HepG2 (cell line): ENCODE measurements at regions not wholly inside any gene's neighbourhood (a gene's known extent, or its start where the extent isn't known, plus 50 kb on each side); places are given as distances from the start of the nearest gene placed in this dataset.

Experiments used
- CBFB ChIP-seq: sonication (generic); formaldehyde crosslinking; IDR thresholded peaks from 2 replicates; pipeline ENCODE4 v1.4.0; 2020; ENCODE audit warnings: missing genetic modification reagents
- HNRNPLL ChIP-seq: fragments of 200-400 bp; formaldehyde crosslinking; IDR thresholded peaks from 2 replicates; pipeline ENCODE4 v1.6.1; 2017; ENCODE audit warnings: mild to moderate bottlenecking, low read depth, low read length; ENCODE audit not compliant: poor library complexity, severe bottlenecking
- MXD4 ChIP-seq: IDR thresholded peaks from 2 replicates; pipeline ENCODE4 v1.6.1; 2016; ENCODE audit warnings: mild to moderate bottlenecking, missing biosample characterization, missing genetic modification reagents
- ZNF136 ChIP-seq: sonication (generic); formaldehyde crosslinking; IDR thresholded peaks from 2 replicates; pipeline ENCODE4 v1.8.1; 2022; ENCODE audit warnings: low read depth, mild to moderate bottlenecking, moderate library complexity, missing genetic modification reagents
- ZNF468 ChIP-seq: sonication (generic); formaldehyde crosslinking; IDR thresholded peaks from 2 replicates; pipeline ENCODE4 v1.8.0; 2022; ENCODE audit warnings: mild to moderate bottlenecking, moderate library complexity, missing genetic modification reagents
- TF ChIP-seq, protein P1 (sequence below): sonication (generic); formaldehyde crosslinking; IDR thresholded peaks from 2 replicates; pipeline ENCODE4 v1.5.1; 2020; ENCODE audit warnings: mild to moderate bottlenecking, missing genetic modification reagents, borderline replicate concordance
- TF ChIP-seq, protein P2 (sequence below): sonication (generic); formaldehyde crosslinking; IDR thresholded peaks from 2 replicates; pipeline ENCODE4 v1.4.0; 2020; ENCODE audit warnings: missing genetic modification reagents

DNA sequence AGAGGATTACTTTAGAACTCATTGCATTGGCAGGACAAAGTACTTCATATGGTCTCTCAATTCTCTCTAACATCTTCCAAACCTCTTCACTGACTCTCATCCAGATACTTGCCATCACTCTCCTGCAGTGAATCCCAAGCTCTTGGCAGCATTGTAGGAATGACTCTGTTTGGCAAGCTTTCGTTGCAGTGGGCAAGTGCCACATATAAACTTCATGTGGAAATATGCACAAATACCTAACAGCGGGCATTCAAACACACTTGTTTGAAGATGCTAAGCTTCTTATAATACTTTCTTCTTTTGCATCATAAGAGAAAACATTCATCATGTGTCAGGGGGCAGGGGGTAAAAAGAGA is 86.2 kb upstream of the F13A1 start (continued):
- TF ChIP-seq, protein P1, sequence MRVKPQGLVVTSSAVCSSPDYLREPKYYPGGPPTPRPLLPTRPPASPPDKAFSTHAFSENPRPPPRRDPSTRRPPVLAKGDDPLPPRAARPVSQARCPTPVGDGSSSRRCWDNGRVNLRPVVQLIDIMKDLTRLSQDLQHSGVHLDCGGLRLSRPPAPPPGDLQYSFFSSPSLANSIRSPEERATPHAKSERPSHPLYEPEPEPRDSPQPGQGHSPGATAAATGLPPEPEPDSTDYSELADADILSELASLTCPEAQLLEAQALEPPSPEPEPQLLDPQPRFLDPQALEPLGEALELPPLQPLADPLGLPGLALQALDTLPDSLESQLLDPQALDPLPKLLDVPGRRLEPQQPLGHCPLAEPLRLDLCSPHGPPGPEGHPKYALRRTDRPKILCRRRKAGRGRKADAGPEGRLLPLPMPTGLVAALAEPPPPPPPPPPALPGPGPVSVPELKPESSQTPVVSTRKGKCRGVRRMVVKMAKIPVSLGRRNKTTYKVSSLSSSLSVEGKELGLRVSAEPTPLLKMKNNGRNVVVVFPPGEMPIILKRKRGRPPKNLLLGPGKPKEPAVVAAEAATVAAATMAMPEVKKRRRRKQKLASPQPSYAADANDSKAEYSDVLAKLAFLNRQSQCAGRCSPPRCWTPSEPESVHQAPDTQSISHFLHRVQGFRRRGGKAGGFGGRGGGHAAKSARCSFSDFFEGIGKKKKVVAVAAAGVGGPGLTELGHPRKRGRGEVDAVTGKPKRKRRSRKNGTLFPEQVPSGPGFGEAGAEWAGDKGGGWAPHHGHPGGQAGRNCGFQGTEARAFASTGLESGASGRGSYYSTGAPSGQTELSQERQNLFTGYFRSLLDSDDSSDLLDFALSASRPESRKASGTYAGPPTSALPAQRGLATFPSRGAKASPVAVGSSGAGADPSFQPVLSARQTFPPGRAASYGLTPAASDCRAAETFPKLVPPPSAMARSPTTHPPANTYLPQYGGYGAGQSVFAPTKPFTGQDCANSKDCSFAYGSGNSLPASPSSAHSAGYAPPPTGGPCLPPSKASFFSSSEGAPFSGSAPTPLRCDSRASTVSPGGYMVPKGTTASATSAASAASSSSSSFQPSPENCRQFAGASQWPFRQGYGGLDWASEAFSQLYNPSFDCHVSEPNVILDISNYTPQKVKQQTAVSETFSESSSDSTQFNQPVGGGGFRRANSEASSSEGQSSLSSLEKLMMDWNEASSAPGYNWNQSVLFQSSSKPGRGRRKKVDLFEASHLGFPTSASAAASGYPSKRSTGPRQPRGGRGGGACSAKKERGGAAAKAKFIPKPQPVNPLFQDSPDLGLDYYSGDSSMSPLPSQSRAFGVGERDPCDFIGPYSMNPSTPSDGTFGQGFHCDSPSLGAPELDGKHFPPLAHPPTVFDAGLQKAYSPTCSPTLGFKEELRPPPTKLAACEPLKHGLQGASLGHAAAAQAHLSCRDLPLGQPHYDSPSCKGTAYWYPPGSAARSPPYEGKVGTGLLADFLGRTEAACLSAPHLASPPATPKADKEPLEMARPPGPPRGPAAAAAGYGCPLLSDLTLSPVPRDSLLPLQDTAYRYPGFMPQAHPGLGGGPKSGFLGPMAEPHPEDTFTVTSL (CRISPR knock-in tag): no peak
- TF ChIP-seq MXD4 (CRISPR knock-in tag) (no peak), ZNF468 (CRISPR knock-in tag) (no peak), CBFB (CRISPR knock-in tag) (no peak), ZNF136 (CRISPR knock-in tag) (no peak), HNRNPLL (no peak)
- TF ChIP-seq, protein P2, sequence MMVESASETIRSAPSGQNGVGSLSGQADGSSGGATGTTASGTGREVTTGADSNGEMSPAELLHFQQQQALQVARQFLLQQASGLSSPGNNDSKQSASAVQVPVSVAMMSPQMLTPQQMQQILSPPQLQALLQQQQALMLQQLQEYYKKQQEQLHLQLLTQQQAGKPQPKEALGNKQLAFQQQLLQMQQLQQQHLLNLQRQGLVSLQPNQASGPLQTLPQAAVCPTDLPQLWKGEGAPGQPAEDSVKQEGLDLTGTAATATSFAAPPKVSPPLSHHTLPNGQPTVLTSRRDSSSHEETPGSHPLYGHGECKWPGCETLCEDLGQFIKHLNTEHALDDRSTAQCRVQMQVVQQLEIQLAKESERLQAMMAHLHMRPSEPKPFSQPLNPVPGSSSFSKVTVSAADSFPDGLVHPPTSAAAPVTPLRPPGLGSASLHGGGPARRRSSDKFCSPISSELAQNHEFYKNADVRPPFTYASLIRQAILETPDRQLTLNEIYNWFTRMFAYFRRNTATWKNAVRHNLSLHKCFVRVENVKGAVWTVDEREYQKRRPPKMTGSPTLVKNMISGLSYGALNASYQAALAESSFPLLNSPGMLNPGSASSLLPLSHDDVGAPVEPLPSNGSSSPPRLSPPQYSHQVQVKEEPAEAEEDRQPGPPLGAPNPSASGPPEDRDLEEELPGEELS: no peak
